ENCODE measurements at regions not wholly inside any gene's neighbourhood (a gene's known extent, or its start where the extent isn't known, plus 50 kb on each side); places are given as distances from the start of the nearest gene placed in this dataset.
"Not testable (repeated sequence)": the region's sequence is repeated elsewhere in the genome, so short reads cannot be mapped to it uniquely, and the experiment has no call there.

- Histone ChIP-seq H3K9me3 (no peaks in the 10 kb centered on the region), H3K27ac (ENCODE audit: low read length) (no peak overlapping the region), H3K27me3 (replicated peaks in 1 of 2; ENCODE audit: control insufficient read depth in 2 of 2, extremely low read depth in 1 of 2, insufficient read depth in 2 of 2, low read length in 1 of 2) (no peaks in the 10 kb centered on the region), H3K4me3 (ENCODE audit: control insufficient read depth in 1 of 2, extremely low read depth in 1 of 2, low read length in 1 of 2) (no peak overlapping the region), H3K4me1 (ENCODE audit: control insufficient read depth in 1 of 2, extremely low read depth in 1 of 2, insufficient read depth in 2 of 2, low read length in 2 of 2) (no peaks in the 10 kb centered on the region), H3K36me3 (ENCODE audit: control insufficient read depth in 2 of 2, extremely low read depth in 1 of 2, insufficient read depth in 1 of 2, low read length in 1 of 2) (no peaks in the 10 kb centered on the region)
- Mint-ChIP-seq H3K36me3 (no peaks in the 10 kb centered on the region), H3K27me3 (peaks cover 0 to 10% of the 10 kb centered on the region in 2 donors), H3K9me3 (peaks cover 0 to 3% (median 0%) of the 10 kb centered on the region in 3 donors), H3K4me3 (no peak overlapping the region), H3K4me1 (no peaks in the 10 kb centered on the region), H3K27ac (no peak overlapping the region)
- DNase-seq (no peak), ATAC-seq (replicated peaks in 1 of 4) (no peak)
- no CpG with 5 or more reads among the region's 3 CpGs for WGBS (ENCODE audit: insufficient coverage)
- ChIA-PET CTCF (interaction anchor here in 1 of 2 donors (0.6 kb wide), 1 partner anchor 14 kb away, joined by 5 read pairs; no protein-coding TSS in a partner anchor), POLR2A (no interaction called here)
Observed at GRCh38 chr6:154622618-154623336, 110.4 kb upstream of the SCAF8 start.

- DNase-seq (no peak), ATAC-seq (replicated peaks in 1 of 4) (no peak)
- Histone ChIP-seq H3K4me3 (ENCODE audit: control insufficient read depth in 1 of 2, extremely low read depth in 1 of 2, low read length in 1 of 2) (no peak overlapping the region), H3K4me1 (ENCODE audit: control insufficient read depth in 1 of 2, extremely low read depth in 1 of 2, insufficient read depth in 2 of 2, low read length in 2 of 2) (no peaks in the 10 kb centered on the region), H3K27me3 (replicated peaks in 1 of 2; ENCODE audit: control insufficient read depth in 2 of 2, extremely low read depth in 1 of 2, insufficient read depth in 2 of 2, low read length in 1 of 2) (no peaks in the 10 kb centered on the region), H3K36me3 (ENCODE audit: control insufficient read depth in 2 of 2, extremely low read depth in 1 of 2, insufficient read depth in 1 of 2, low read length in 1 of 2) (no peaks in the 10 kb centered on the region), H3K27ac (ENCODE audit: low read length) (no peak overlapping the region), H3K9me3 (no peaks in the 10 kb centered on the region)
- no CpG with 5 or more reads among the region's 6 CpGs for WGBS (ENCODE audit: insufficient coverage)
- Mint-ChIP-seq H3K27ac (no peak overlapping the region), H3K36me3 (no peaks in the 10 kb centered on the region), H3K9me3 (peaks cover 0 to 3% (median 0%) of the 10 kb centered on the region in 3 donors), H3K4me1 (no peaks in the 10 kb centered on the region), H3K4me3 (no peak overlapping the region), H3K27me3 (peaks cover 0 to 13% of the 10 kb centered on the region in 2 donors)
- POLR2A ChIA-PET = no interaction called here
- CTCF ChIA-PET = interaction anchor here in 1 of 2 donors (0.6 kb wide), 1 partner anchor 14 kb away, joined by 5 read pairs; no protein-coding TSS in a partner anchor
Observed at GRCh38 chr6:154623391-154623790, 109.8 kb upstream of the SCAF8 start.

- no peak overlapping the region for H3K4me3 Mint-ChIP-seq
- DNase-seq = no peak
- no peaks in the 10 kb centered on the region for H3K9me3 ChIP-seq
- WGBS (ENCODE audit: insufficient coverage) = 100% methylated on average over 2 of the region's 6 CpGs
- no peaks in the 10 kb centered on the region for H3K36me3 ChIP-seq (ENCODE audit: control insufficient read depth in 2 of 2, extremely low read depth in 1 of 2, insufficient read depth in 1 of 2, low read length in 1 of 2)
- no peak overlapping the region for H3K4me3 ChIP-seq (ENCODE audit: control insufficient read depth in 1 of 2, extremely low read depth in 1 of 2, low read length in 1 of 2)
- ChIA-PET CTCF (interaction anchor here in 1 of 2 donors (0.6 kb wide), 1 partner anchor 21 kb away, joined by 3 read pairs; no protein-coding TSS in a partner anchor), POLR2A (no interaction called here)
- peaks cover 0 to 11% of the 10 kb centered on the region in 2 donors for H3K27me3 Mint-ChIP-seq
- H3K4me1 ChIP-seq (ENCODE audit: control insufficient read depth in 1 of 2, extremely low read depth in 1 of 2, insufficient read depth in 2 of 2, low read length in 2 of 2) = no peaks in the 10 kb centered on the region
- H3K9me3 Mint-ChIP-seq = peaks cover 0 to 3% (median 0%) of the 10 kb centered on the region in 3 donors
- no peak for ATAC-seq (replicated peaks in 1 of 4)
- H3K27ac Mint-ChIP-seq = no peak overlapping the region
- H3K27ac ChIP-seq (ENCODE audit: low read length) = no peak overlapping the region
- no peaks in the 10 kb centered on the region for H3K27me3 ChIP-seq (replicated peaks in 1 of 2; ENCODE audit: control insufficient read depth in 2 of 2, extremely low read depth in 1 of 2, insufficient read depth in 2 of 2, low read length in 1 of 2)
- H3K4me1 Mint-ChIP-seq = no peaks in the 10 kb centered on the region
- H3K36me3 Mint-ChIP-seq = no peaks in the 10 kb centered on the region
Observed at GRCh38 chr6:154624038-154624599, 109.1 kb upstream of the SCAF8 start.

- POLR2A ChIA-PET; H3K36me3 ChIP-seq (ENCODE audit: control insufficient read depth in 2 of 2, extremely low read depth in 1 of 2, insufficient read depth in 1 of 2, low read length in 1 of 2); H3K27ac ChIP-seq (ENCODE audit: low read length); H3K4me1 ChIP-seq (ENCODE audit: control insufficient read depth in 1 of 2, extremely low read depth in 1 of 2, insufficient read depth in 2 of 2, low read length in 2 of 2); H3K27ac Mint-ChIP-seq; H3K27me3 ChIP-seq (replicated peaks in 1 of 2; ENCODE audit: control insufficient read depth in 2 of 2, extremely low read depth in 1 of 2, insufficient read depth in 2 of 2, low read length in 1 of 2); ATAC-seq (replicated peaks in 1 of 4); H3K9me3 Mint-ChIP-seq; DNase-seq; H3K4me3 ChIP-seq (ENCODE audit: control insufficient read depth in 1 of 2, extremely low read depth in 1 of 2, low read length in 1 of 2); H3K36me3 Mint-ChIP-seq; H3K9me3 ChIP-seq; H3K4me1 Mint-ChIP-seq; H3K4me3 Mint-ChIP-seq: not testable (repeated sequence)
- CTCF ChIA-PET = interaction anchor here in 1 of 2 donors (0.6 kb wide), 1 partner anchor 20 kb away, joined by 3 read pairs; no protein-coding TSS in a partner anchor
- WGBS (ENCODE audit: insufficient coverage) = no CpG with 5 or more reads among the region's 2 CpGs
- H3K27me3 Mint-ChIP-seq = peaks cover 0 to 10% of the 10 kb centered on the region in 2 donors
Observed at GRCh38 chr6:154624727-154625126, 108.5 kb upstream of the SCAF8 start.

- Mint-ChIP-seq H3K4me3 (no peak overlapping the region), H3K4me1 (no peaks in the 10 kb centered on the region), H3K9me3 (peaks cover 0 to 3% (median 0%) of the 10 kb centered on the region in 3 donors), H3K36me3 (no peaks in the 10 kb centered on the region), H3K27me3 (peaks cover 0 to 8% of the 10 kb centered on the region in 2 donors), H3K27ac (no peak overlapping the region)
- ATAC-seq (replicated peaks in 1 of 4) = no peak
- POLR2A ChIA-PET = no interaction called here
- Histone ChIP-seq H3K27me3 (replicated peaks in 1 of 2; ENCODE audit: control insufficient read depth in 2 of 2, extremely low read depth in 1 of 2, insufficient read depth in 2 of 2, low read length in 1 of 2) (no peaks in the 10 kb centered on the region), H3K27ac (ENCODE audit: low read length) (no peak overlapping the region), H3K9me3 (no peaks in the 10 kb centered on the region), H3K4me3 (ENCODE audit: control insufficient read depth in 1 of 2, extremely low read depth in 1 of 2, low read length in 1 of 2) (no peak overlapping the region), H3K4me1 (ENCODE audit: control insufficient read depth in 1 of 2, extremely low read depth in 1 of 2, insufficient read depth in 2 of 2, low read length in 2 of 2) (no peaks in the 10 kb centered on the region), H3K36me3 (ENCODE audit: control insufficient read depth in 2 of 2, extremely low read depth in 1 of 2, insufficient read depth in 1 of 2, low read length in 1 of 2) (no peaks in the 10 kb centered on the region)
- DNase-seq = no peak
- 100% methylated on average over 1 of the region's 3 CpGs for WGBS (ENCODE audit: insufficient coverage)
- CTCF ChIA-PET = no interaction called here
Observed at GRCh38 chr6:154625721-154626120, 107.5 kb upstream of the SCAF8 start.

GRCh38 chr6:154629127-154629526, 104.1 kb upstream of the SCAF8 start:
- no peak overlapping the region for H3K27ac ChIP-seq (ENCODE audit: low read length)
- no peaks in the 10 kb centered on the region for H3K27me3 ChIP-seq (replicated peaks in 1 of 2; ENCODE audit: control insufficient read depth in 2 of 2, extremely low read depth in 1 of 2, insufficient read depth in 2 of 2, low read length in 1 of 2)
- no peak overlapping the region for H3K4me3 Mint-ChIP-seq
- no peak overlapping the region for H3K27ac Mint-ChIP-seq
- no peaks in the 10 kb centered on the region for H3K9me3 ChIP-seq
- H3K36me3 ChIP-seq (ENCODE audit: control insufficient read depth in 2 of 2, extremely low read depth in 1 of 2, insufficient read depth in 1 of 2, low read length in 1 of 2) = no peaks in the 10 kb centered on the region
- no peak for DNase-seq
- H3K4me1 Mint-ChIP-seq = no peaks in the 10 kb centered on the region
- POLR2A ChIA-PET = no interaction called here
- H3K27me3 Mint-ChIP-seq = peaks cover 8 to 16% of the 10 kb centered on the region in 2 donors
- H3K36me3 Mint-ChIP-seq = no peaks in the 10 kb centered on the region
- no peak overlapping the region for H3K4me3 ChIP-seq (ENCODE audit: control insufficient read depth in 1 of 2, extremely low read depth in 1 of 2, low read length in 1 of 2)
- WGBS (ENCODE audit: insufficient coverage) = no CpG with 5 or more reads among the region's 1 CpG
- no peak for ATAC-seq (replicated peaks in 1 of 4)
- CTCF ChIA-PET = interaction anchor here in 1 of 2 donors (0.6 kb wide), 1 partner anchor 177 kb away, joined by 3 read pairs; no protein-coding TSS in a partner anchor
- peaks cover 10 to 12% (median 10%) of the 10 kb centered on the region in 3 donors for H3K9me3 Mint-ChIP-seq
- H3K4me1 ChIP-seq (ENCODE audit: control insufficient read depth in 1 of 2, extremely low read depth in 1 of 2, insufficient read depth in 2 of 2, low read length in 2 of 2) = no peaks in the 10 kb centered on the region
